ENCODE measurements at regions not wholly inside any gene's neighbourhood (a gene's known extent, or its start where the extent isn't known, plus 50 kb on each side); places are given as distances from the start of the nearest gene placed in this dataset.

DNA sequence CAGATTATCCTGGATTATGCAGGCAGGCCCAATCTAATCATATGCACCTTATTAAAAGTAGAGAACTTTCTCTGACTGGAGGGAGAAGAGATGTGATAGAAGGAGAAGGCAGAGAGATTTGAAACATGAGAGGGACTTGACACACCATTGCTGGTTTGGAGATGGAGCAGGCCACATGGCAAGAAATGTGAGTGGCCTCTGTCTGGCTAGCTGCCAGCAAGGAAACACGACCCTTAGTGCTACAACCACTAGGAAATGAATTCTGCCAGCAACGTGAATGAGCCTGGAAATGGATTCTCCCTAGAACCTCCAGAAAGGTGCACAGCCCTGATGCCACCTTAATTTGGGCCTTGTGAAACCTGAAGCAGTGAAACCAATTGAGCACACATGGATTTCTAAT lies 79.5 kb upstream of the MBNL3 start:
- Histone ChIP-seq H3K36me3 (ENCODE audit: control insufficient read depth in 1 of 2, insufficient read depth in 2 of 2, low read length in 2 of 2) (no peaks in the 10 kb centered on the region), H3K4me3 (ENCODE audit: low read depth, low read length) (no peak overlapping the region), H3K4ac (ENCODE audit: low read depth, low read length) (no peak overlapping the region), H3K14ac (ENCODE audit: low read length) (no peak overlapping the region), H3K23ac (ENCODE audit: low read length) (no peak overlapping the region), H2AFZ (ENCODE audit: insufficient read depth, low read length, poor library complexity) (no peak overlapping the region), H3K79me2 (ENCODE audit: control insufficient read depth, insufficient read depth, low read length, poor library complexity) (no peaks in the 10 kb centered on the region), H3K79me1 (ENCODE audit: low read length) (no peaks in the 10 kb centered on the region), H4K12ac (ENCODE audit: low read depth, low read length) (no peak overlapping the region), H3K9me3 (ENCODE audit: insufficient read depth, low read depth, low read length) (no peaks in the 10 kb centered on the region), H2AK5ac (ENCODE audit: low read length) (no peak overlapping the region), H3K4me1 (ENCODE audit: control insufficient read depth in 1 of 2, insufficient read depth in 2 of 2, low read length in 2 of 2) (no peaks in the 10 kb centered on the region), H2BK12ac (ENCODE audit: low read length) (no peak overlapping the region), H2BK120ac (ENCODE audit: insufficient read depth, low read length, poor library complexity) (no peak overlapping the region), H3K27me3 (ENCODE audit: insufficient read depth, low read length) (no peaks in the 10 kb centered on the region), H4K8ac (ENCODE audit: low read depth, low read length) (no peak overlapping the region), H3K27ac (ENCODE audit: low read depth, low read length) (no peak overlapping the region), H3K18ac (ENCODE audit: low read length) (no peak overlapping the region), H3K4me2 (ENCODE audit: low read length) (no peak overlapping the region), H2BK5ac (ENCODE audit: low read depth, low read length, poor library complexity) (no peak overlapping the region), H3K9ac (ENCODE audit: low read length) (no peak overlapping the region), H4K91ac (ENCODE audit: low read depth, low read length) (no peak overlapping the region)
- no peak for DNase-seq
- WGBS (ENCODE audit: extremely low coverage, insufficient coverage, insufficient read length) = no CpG with 5 or more reads among the region's 2 CpGs

DNA sequence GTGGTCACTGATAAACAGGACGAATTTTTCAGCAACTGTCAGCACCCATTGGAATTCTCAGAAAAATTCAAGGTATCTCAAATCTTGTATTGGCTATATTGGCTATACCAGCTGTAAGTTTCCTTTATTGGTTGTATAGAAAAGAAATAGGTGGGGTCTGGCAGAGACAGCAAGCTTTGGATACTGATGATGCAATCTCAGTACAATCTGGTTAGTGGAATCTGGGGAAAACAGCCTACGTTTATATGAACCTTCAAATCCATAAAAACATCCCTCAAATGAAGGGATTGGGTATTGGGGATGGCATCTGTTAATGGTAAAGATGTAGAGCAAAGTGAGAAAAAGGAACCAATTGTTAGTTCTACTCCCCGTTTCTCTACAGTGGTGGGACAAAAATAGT lies 76.4 kb upstream of the MBNL3 start:
- H3K36me3 ChIP-seq (ENCODE audit: control insufficient read depth in 1 of 2, insufficient read depth in 2 of 2, low read length in 2 of 2) = no peaks in the 10 kb centered on the region
- no peak overlapping the region for H2BK5ac ChIP-seq (ENCODE audit: low read depth, low read length, poor library complexity)
- H3K4me3 ChIP-seq (ENCODE audit: low read depth, low read length) = no peak overlapping the region
- H3K9me3 ChIP-seq (ENCODE audit: insufficient read depth, low read depth, low read length) = no peaks in the 10 kb centered on the region
- H3K14ac ChIP-seq (ENCODE audit: low read length) = no peak overlapping the region
- no peak overlapping the region for H2AK5ac ChIP-seq (ENCODE audit: low read length)
- no peak overlapping the region for H2BK12ac ChIP-seq (ENCODE audit: low read length)
- H4K12ac ChIP-seq (ENCODE audit: low read depth, low read length) = no peak overlapping the region
- no peak overlapping the region for H3K18ac ChIP-seq (ENCODE audit: low read length)
- no peak overlapping the region for H3K4me2 ChIP-seq (ENCODE audit: low read length)
- H2BK120ac ChIP-seq (ENCODE audit: insufficient read depth, low read length, poor library complexity) = no peak overlapping the region
- H4K8ac ChIP-seq (ENCODE audit: low read depth, low read length) = no peak overlapping the region
- no peak for DNase-seq
- H3K9ac ChIP-seq (ENCODE audit: low read length) = no peak overlapping the region
- H2AFZ ChIP-seq (ENCODE audit: insufficient read depth, low read length, poor library complexity) = no peak overlapping the region
- no peaks in the 10 kb centered on the region for H3K4me1 ChIP-seq (ENCODE audit: control insufficient read depth in 1 of 2, insufficient read depth in 2 of 2, low read length in 2 of 2)
- no peak overlapping the region for H3K23ac ChIP-seq (ENCODE audit: low read length)
- no peak overlapping the region for H4K91ac ChIP-seq (ENCODE audit: low read depth, low read length)
- no peaks in the 10 kb centered on the region for H3K79me1 ChIP-seq (ENCODE audit: low read length)
- no peaks in the 10 kb centered on the region for H3K79me2 ChIP-seq (ENCODE audit: control insufficient read depth, insufficient read depth, low read length, poor library complexity)
- no peak overlapping the region for H3K27ac ChIP-seq (ENCODE audit: low read depth, low read length)
- no peaks in the 10 kb centered on the region for H3K27me3 ChIP-seq (ENCODE audit: insufficient read depth, low read length)
- H3K4ac ChIP-seq (ENCODE audit: low read depth, low read length) = no peak overlapping the region
- no CpG with 5 or more reads among the region's 3 CpGs for WGBS (ENCODE audit: extremely low coverage, insufficient coverage, insufficient read length)

DNA sequence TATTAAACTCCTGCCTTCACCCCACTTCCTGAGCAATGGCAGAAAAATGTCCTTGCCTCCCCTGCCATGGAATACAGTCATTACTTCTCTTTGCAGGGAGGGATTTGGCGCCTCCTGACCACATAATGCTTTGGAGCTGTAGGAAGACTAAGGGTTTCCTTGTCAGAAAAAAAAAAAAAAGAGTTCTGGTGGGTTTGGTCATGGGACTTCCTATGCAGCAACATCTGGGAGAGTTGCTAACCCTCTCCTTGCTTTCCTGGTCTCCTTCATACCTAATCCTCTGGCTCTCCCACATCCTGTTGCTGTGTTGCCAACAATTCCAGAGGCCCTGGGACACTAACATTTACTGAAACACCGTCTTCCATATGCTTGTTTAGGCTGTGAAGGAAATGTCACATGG lies 75.1 kb upstream of the MBNL3 start:
- Histone ChIP-seq H2BK120ac (ENCODE audit: insufficient read depth, low read length, poor library complexity) (no peak overlapping the region), H2AK5ac (ENCODE audit: low read length) (no peak overlapping the region), H2BK5ac (ENCODE audit: low read depth, low read length, poor library complexity) (no peak overlapping the region), H3K9ac (ENCODE audit: low read length) (no peak overlapping the region), H3K27ac (ENCODE audit: low read depth, low read length) (no peak overlapping the region), H2BK12ac (ENCODE audit: low read length) (no peak overlapping the region), H3K4me1 (ENCODE audit: control insufficient read depth in 1 of 2, insufficient read depth in 2 of 2, low read length in 2 of 2) (no peaks in the 10 kb centered on the region), H4K8ac (ENCODE audit: low read depth, low read length) (no peak overlapping the region), H2AFZ (ENCODE audit: insufficient read depth, low read length, poor library complexity) (no peak overlapping the region), H4K12ac (ENCODE audit: low read depth, low read length) (no peak overlapping the region), H3K4me3 (ENCODE audit: low read depth, low read length) (no peak overlapping the region), H3K36me3 (ENCODE audit: control insufficient read depth in 1 of 2, insufficient read depth in 2 of 2, low read length in 2 of 2) (no peaks in the 10 kb centered on the region), H3K18ac (ENCODE audit: low read length) (no peak overlapping the region), H3K14ac (ENCODE audit: low read length) (no peak overlapping the region), H3K79me2 (ENCODE audit: control insufficient read depth, insufficient read depth, low read length, poor library complexity) (no peaks in the 10 kb centered on the region), H3K4me2 (ENCODE audit: low read length) (no peak overlapping the region), H3K79me1 (ENCODE audit: low read length) (no peaks in the 10 kb centered on the region), H3K9me3 (ENCODE audit: insufficient read depth, low read depth, low read length) (no peaks in the 10 kb centered on the region), H3K27me3 (ENCODE audit: insufficient read depth, low read length) (no peaks in the 10 kb centered on the region), H3K4ac (ENCODE audit: low read depth, low read length) (no peak overlapping the region), H4K91ac (ENCODE audit: low read depth, low read length) (no peak overlapping the region), H3K23ac (ENCODE audit: low read length) (no peak overlapping the region)
- no CpG with 5 or more reads among the region's 2 CpGs for WGBS (ENCODE audit: extremely low coverage, insufficient coverage, insufficient read length)
- DNase-seq = no peak

DNA sequence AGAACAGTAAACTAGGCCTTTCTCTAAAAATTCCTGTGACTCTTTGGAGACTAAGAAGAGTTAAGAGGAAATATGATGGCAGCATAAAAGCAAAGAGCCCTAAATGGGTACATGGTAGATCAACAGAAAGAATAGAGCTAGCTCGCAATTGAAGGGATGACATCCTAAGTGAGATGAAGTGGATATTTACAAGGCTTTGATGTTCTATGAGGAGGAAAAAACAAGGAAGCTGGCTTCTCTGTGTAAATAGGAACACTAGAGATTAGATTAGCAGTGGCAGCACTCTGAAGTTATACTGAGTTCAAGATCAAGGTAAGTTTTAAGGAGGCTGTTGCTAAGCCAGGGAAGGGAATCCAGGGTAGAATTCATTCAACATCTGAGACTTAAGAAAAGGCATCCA lies 73.1 kb upstream of the MBNL3 start:
- no peak overlapping the region for H3K4me3 ChIP-seq (ENCODE audit: low read depth, low read length)
- no peak overlapping the region for H2BK5ac ChIP-seq (ENCODE audit: low read depth, low read length, poor library complexity)
- H3K79me2 ChIP-seq (ENCODE audit: control insufficient read depth, insufficient read depth, low read length, poor library complexity) = no peaks in the 10 kb centered on the region
- H4K8ac ChIP-seq (ENCODE audit: low read depth, low read length) = no peak overlapping the region
- no peaks in the 10 kb centered on the region for H3K4me1 ChIP-seq (ENCODE audit: control insufficient read depth in 1 of 2, insufficient read depth in 2 of 2, low read length in 2 of 2)
- H2BK120ac ChIP-seq (ENCODE audit: insufficient read depth, low read length, poor library complexity) = no peak overlapping the region
- no peak overlapping the region for H3K9ac ChIP-seq (ENCODE audit: low read length)
- H2AK5ac ChIP-seq (ENCODE audit: low read length) = no peak overlapping the region
- H3K14ac ChIP-seq (ENCODE audit: low read length) = no peak overlapping the region
- H4K91ac ChIP-seq (ENCODE audit: low read depth, low read length) = no peak overlapping the region
- no peaks in the 10 kb centered on the region for H3K27me3 ChIP-seq (ENCODE audit: insufficient read depth, low read length)
- no CpG with 5 or more reads among the region's 1 CpG for WGBS (ENCODE audit: extremely low coverage, insufficient coverage, insufficient read length)
- H3K4me2 ChIP-seq (ENCODE audit: low read length) = no peak overlapping the region
- H3K27ac ChIP-seq (ENCODE audit: low read depth, low read length) = no peak overlapping the region
- no peak overlapping the region for H3K23ac ChIP-seq (ENCODE audit: low read length)
- no peaks in the 10 kb centered on the region for H3K79me1 ChIP-seq (ENCODE audit: low read length)
- no peak overlapping the region for H3K4ac ChIP-seq (ENCODE audit: low read depth, low read length)
- no peak overlapping the region for H3K18ac ChIP-seq (ENCODE audit: low read length)
- H2BK12ac ChIP-seq (ENCODE audit: low read length) = no peak overlapping the region
- H2AFZ ChIP-seq (ENCODE audit: insufficient read depth, low read length, poor library complexity) = no peak overlapping the region
- no peak for DNase-seq
- H3K9me3 ChIP-seq (ENCODE audit: insufficient read depth, low read depth, low read length) = no peaks in the 10 kb centered on the region
- no peaks in the 10 kb centered on the region for H3K36me3 ChIP-seq (ENCODE audit: control insufficient read depth in 1 of 2, insufficient read depth in 2 of 2, low read length in 2 of 2)
- no peak overlapping the region for H4K12ac ChIP-seq (ENCODE audit: low read depth, low read length)

Data from trophoblast cell (in vitro differentiated cells and primary cell).